Activated CD8-positive, alpha-beta memory T cell treated with anti-CD3 and anti-CD28 coated beads, Interleukin-2, amount 50 U/mL, for 24 hours (primary cell): ENCODE measurements at regions not wholly inside any gene's neighbourhood (a gene's known extent, or its start where the extent isn't known, plus 50 kb on each side); places are given as distances from the start of the nearest gene placed in this dataset.
"Not testable (repeated sequence)": the region's sequence is repeated elsewhere in the genome, so short reads cannot be mapped to it uniquely, and the experiment has no call there.

Source experiments
- DNase-seq: peaks from one replicate; pipeline ENCODE4 v3.0.0-alpha.2; 2020; ENCODE audit errors: extremely low read depth

DNA sequence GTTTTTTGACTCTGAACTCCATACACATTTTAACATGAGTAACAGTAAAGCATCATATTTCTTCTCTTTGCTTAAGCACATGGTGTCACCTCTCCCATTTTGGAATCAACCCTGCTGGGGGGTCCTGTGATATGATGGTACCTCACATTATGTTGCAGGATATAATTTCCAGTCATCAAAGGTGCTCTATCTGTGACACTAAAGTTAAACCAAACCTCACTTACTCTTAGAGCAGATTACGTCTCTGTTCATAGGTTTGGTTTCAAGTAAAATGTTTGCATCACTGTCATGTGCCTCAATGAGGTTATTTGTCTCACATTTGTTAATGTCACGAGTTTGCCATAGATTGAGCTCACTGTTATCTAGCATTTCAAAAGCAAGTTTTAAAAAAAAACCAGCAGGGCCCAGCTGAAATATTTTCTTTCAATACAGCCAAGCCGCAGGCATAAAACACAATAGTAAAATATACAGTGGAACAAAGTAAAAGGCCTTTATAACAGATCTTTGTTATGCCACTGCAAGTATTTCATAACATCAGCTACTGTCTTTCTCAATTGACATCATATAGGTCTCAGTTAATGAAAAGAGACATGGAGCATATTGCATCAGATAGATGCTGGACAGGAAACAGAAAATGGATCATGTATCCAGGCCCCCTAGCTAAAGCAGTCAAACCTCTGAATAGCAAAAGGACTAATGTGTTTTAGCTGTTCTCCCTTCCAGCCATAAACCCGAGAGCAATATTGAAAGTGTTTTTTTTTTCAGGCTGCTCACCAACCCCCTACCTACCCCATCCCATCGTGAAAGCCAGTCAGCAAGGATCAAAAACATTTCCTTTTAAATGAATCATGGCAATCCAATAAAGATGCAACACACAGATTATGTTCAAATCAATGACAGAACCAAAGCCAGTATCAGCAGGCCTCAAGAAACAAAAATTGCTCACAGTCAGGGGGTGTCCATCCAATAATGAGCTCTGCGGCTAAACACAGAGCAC lies 182.1 kb upstream of the ITGA1 start:
- DNase-seq: no peak

DNA sequence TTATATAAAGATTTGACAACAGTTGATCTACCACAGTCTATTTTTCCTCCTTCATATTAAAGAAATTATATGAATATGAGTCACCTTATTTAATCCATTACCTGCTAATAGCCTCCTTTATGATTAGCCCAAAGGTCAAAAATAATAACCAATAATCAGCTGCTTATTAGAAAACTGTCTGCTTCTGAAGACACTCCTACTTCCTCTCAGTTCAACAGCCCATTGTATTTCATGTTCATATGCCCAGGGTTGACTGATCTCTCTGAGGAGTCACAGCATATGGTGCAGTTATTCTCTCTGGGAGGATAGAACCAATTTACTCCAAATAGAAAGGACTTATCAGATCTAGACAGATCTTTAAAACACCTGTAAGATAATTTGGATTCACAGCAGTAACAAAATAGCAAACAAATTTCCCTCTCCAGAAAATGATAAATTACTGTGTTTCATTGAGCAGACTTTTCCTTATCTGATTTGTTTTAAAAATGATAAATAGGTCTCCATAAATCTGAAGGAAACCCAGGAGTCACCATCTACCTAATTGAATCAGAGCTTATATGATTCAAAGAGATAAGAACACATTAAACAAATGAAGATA lies 180.4 kb upstream of the ITGA1 start:
- no peak for DNase-seq

DNA sequence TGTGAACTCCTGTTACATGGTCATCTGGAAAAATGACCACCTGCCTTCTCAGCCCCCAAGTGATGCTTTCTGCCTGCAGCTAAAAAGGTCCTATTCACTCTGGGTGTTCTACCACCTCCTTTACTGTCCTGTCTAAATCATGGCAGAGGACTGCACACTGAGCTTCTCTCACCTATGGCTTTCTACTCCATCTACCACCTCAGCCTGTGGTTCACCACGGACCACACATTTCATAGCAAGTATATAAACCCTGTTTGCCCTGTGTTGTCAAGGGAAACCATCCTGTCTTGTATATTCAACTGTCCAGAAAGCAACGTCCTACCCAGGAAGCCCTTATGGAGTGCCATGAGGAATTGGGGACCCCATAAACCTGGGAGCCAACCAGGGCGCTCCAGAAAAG lies 167.4 kb upstream of the ITGA1 start:
- no peak for DNase-seq

DNA sequence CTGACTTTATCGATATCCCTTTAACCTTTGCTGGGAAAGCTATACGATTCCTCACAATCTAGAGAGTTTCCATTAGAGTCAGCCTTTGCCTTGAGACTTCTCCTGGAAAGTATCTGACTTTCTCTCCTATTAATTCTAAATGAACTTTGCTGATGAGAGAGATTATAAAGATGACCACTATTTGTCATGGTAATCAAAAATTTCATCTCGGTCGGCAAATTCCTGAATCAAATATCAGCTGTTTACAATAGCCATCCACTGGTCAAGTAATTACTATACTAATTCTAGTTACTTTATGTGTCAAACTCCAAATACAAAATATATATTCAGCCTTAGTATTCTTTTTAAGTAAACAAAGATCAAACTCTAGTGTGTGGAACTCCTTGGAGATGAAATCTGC lies 164.4 kb upstream of the ITGA1 start:
- DNase-seq: no peak

DNA sequence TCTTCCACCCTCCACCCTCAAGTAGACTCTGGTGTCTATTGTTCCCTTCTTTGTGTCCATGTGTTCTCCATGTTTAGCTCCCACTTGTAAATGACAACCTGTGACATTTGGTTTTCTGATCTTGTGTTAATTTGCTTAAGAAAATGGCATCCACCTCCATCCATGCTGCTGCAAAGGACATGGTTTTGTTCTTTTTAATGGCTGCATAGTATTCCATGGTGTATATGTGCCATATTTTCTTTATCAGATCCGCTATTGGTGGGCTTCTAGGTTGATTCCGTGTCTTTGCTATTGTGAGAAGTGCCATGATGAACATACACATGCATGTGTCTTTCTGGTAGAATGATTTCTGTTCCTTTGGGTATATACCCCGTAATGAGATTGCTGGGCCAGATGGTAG lies 163.4 kb upstream of the ITGA1 start:
- DNase-seq: no peak

DNA sequence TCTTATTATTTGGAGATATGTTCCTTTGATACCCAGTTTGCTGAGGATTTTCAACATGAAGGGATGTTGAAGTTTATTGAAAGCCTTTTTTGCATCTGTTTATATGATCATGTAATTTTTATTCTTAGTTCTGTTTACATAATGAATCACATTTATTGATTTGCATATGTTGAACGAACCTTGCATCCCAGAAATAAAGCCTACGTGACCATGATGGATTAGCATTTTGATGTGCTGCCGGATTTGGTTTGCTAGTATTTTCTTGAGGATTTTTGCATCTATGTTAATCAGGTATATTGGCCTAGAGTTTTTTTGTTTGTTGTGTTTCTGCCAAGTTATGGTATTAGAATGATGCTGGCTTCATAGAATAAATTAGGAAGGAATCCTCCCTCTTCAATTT lies 161.4 kb upstream of the ITGA1 start:
- DNase-seq: no peak

DNA sequence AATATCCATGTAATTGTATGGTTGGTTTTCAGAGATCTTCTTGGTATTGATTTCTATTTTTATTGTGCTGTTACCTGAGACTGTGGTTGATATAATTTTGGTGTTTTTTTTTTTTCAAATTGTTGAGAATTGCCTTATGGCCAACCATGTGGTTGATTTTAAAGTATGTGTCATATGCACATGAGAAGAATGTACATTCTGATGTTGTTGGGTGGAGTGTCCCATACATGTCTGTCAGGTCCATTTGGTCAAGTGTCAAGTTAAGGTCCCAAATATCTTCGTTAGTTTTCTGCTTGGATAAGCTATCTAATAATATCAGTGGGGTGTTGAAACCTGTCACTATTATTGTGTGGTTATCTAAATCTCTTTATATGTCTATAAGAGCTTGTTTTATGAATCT lies 160.0 kb upstream of the ITGA1 start:
- DNase-seq: no peak

DNA sequence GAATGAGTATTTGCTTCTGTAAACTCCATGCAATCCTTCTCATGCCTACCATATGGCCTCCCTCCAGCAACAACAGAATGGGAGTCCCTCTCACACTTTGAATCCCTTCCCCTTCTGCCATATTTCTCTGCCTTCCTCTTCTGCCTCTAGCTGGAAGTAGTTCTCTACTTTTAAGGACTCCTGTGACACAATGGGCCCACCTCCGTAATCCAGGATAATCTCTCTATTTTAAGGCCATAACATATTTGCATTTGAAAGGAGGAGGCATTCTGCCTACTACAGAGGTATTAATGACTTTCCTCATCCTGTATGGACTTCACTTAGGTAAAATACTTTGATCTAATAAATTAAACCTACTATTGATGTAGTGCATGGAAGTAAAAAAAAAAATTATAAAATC lies 155.4 kb upstream of the ITGA1 start:
- DNase-seq: no peak

DNA sequence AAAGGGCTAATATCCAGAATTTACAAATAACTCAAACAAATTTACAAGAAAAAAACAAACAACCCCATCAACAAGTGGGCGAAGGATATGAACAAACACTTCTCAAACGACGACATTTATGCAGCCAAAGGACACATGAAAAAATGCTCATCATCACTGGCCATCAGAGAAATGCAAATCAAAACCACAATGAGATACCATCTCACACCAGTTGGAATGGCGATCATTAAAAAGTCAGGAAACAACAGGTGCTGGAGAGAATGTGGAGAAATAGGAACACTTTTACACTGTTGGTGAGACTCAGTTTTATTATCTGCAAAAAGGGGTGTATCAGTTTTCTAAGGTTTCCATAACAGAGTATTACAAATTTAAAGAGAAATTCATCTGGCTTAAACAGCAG lies 153.5 kb upstream of the ITGA1 start:
- not testable (repeated sequence) for DNase-seq

DNA sequence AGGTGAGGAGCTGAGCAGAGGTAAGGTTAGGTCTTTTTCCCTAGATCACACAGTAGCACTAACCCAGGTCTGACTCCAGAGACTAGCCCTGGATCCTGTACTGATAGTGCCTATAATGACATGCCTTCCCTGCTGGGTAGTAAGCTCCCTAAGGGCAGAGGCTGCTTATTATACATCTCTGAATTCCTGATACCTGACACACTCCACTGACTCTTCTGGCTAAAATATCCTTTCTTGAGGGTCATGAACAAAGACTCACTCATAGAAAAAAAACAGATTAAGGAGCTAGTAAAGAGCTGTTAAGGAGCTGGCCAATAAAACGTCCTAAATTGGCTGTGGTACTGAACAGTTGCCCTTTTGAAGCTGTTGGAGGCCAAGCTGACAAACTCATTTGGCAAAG lies 149.0 kb upstream of the ITGA1 start:
- no peak for DNase-seq

DNA sequence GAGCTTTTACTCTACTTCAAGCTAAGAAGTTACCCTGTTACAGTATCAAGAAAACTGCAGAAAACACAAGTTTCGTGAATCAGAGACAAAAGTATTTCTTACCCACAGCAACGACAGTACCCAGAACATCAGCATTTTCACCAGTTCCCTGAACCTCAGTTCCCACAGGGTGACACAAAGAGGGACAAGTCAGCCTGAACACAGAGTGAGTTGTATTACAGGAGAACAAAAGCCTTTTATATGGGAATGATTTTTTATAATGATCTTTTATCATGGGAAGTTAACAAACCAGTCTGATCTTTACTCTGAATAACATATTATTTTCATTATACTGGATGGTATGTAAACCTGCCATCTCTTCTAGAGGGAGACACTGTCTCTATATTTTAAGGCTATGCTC lies 139.0 kb upstream of the ITGA1 start:
- DNase-seq: no peak

DNA sequence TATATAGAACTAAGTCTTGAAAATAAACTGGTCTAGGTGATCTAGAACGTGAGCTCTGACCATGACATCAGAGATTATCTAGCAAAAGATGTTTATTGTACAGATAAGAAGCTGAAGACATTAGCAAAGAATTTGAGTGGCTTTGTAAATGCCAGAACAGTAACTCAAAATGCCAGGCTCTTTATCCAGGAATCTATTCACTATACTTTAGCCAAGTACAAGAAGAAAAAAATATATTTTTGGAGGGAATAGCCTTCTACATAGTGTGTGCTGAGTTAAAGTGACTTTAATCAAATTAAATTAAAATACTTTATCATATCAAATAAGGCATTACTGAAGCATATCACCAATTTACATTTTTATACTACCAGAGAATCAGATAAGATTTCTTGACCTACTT lies 132.6 kb upstream of the ITGA1 start:
- no peak for DNase-seq

DNA sequence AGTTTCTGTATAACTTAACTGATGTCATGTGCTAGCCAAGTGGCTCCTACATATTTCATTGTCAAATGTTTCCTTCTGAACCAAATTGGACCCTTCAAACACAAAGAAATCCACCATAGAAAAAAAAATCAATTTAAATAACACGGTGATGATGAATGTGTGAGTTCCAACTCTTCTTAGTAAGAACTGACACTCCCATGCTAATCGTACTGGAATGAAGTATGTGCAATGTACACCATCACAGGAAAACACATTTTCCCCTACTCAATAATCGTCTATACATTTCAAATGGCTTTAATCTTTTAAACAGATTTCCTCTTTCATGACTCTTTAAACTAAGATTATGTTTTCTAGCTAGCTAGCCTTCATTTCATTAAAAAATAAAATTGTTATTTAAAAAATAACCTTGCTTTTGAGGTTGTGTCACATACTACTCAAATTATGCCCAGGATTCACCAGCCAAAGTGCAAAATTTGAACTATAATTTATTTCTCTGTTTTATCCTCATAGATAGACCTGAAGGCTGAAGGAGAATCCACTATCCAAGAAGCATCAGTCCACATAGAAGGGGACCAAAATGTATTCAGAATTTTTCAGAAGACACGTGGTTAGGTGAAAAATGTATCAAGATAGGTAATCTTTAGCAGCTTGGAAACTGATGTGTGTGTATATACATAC lies 131.0 kb upstream of the ITGA1 start:
- no peak for DNase-seq

DNA sequence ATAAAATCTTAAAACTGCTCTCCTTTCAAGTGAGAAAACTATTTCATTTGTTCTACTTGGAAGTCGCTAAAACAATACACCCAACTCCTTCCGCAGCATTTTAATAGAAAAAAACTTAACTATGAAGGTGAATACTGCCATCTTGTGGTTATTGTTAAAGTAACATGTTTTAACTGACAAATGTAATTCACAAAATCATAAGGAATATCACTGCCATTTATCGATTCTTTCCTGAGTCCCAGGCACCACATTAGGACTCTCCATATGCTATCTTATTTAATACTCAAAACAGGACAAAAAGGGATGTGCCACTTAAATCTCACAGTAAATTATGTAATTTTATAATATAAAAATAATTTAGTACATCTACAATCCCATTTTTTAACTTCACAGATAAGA lies 130.5 kb upstream of the ITGA1 start:
- DNase-seq: no peak

DNA sequence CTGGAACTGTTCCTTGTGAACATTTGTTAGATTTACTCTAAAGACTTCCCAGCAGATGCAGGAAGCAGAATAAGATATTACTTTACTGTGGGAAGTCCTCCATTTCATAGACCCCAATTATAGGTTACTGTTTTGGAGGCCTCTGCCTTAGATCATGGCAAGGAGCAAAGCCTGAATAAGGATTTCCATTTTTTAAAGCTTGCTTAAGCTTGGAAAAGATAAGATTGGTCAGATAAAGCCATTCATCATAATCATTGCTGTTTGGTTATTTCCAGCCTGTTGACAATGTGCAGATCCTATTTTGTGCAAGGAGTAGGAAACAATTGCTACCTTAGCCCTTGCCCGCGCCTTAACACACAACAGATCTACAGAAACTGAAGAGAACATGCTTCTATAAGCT lies 129.5 kb upstream of the ITGA1 start:
- no peak for DNase-seq

DNA sequence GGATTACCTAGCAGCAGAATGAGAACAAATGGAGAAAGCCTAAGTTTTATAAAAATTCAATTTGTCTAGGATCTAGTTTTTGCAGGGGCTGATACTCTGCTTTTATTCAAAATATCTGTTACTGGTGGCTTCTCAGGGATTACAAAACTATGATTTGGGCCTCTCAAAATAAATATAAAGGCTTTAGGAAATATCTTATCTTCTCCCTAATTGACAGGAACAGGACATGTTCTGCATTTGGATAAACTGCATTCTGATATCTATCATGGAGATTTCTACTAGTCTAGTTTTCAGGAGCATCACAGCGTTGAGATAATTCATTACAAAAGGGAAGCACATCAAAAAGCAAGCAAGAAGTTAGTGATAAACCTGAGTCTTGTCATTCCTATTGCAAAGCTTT lies 127.1 kb upstream of the ITGA1 start:
- DNase-seq: no peak

DNA sequence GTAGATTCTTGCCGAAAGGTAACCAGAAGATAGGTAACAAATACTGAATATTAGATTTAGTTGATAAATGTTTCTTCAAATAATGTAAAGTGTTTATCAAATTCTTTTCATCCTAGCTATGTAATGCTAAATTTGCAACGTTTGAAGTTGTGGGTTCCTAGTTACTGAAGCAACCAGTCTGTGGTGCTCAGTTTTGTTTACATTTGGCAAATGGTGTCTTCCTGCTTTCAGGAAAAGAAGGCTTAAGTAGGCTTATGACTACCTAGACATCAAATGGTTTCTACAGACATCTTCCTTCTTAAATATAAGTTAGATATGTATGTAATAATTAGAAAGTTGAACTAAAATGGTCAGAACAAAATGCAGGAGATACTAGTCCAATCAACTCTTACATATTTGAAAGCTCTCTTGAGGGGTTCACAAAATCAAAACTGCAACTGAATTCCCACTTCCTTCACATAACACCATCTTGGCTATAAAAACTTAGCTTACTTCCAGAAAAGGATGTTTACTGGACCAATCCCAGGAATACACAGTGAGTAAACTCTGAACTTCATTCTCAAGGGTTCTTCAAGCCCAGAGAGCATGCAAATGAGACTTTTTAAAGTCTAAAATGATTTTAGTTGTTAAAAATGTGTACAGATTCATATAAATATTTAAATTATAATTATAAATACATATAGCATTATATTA lies 125.7 kb upstream of the ITGA1 start:
- no peak for DNase-seq

DNA sequence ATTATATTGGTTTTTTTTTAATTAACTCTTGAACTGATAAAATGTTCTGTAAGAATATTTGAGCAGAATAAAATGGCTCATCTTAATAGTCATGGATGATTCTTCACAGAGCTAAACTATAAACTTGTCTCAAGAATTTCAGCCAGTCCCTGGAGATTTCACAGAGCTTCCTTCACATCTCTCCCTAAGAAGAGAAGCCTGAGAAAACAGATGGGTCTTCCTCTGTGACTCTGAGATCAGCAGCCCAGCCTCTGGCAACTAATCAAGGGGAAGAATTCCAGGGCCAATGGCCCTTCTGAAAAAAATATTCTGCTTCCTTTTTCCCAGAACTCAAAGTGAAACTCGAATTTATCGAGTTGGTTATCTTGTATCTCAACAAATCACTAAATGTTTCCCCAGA lies 122.2 kb upstream of the ITGA1 start:
- no peak for DNase-seq

DNA sequence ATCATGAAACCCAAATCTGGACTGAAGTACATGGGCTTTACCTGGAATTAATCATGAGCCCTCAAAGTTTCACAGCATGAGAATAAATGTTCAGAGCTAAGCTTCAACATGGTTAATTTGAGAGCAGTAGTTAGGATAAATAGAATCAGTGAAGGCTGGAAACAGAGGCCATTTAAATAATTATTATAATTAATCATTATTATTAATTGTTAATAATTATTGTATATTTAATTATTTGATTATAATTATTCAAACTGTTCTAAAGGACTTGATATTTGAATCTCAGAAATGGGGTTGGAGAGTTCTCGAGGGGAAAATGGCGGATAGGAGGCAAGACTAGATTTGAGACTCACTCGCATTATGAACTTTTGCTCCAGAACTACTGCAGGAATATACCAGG lies 119.6 kb upstream of the ITGA1 start:
- no peak for DNase-seq

DNA sequence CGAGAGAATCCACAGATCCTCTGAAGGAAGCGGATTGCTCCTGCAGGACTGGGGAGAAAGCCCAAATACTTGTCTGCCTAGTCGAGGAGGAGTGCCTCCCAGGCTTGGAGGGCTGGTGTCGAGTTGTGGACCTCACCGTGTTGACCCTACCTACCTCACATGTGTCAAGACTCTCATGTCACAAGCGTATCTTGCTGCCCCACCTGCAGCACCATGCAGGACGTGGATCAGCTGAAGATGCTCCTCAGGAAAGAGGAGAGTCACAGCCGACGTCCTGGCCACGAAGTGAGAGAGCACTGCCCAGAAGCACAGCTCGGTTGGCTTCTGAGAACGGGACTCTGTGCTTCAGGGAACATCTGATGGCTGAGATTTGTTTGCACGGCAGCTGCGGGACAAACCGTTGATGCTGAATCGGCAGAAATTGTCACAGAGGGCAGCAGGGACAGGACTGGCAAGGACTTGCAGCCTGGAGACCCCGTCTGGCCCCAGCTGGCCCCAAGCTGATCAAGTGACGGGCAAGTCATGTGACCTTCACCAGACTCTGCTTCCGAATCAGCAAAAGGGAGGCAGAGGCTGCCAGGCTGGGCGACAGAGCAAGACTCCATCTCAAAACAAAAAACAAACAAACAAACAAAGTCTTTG lies 119.1 kb upstream of the ITGA1 start:
- DNase-seq: no peak

DNA sequence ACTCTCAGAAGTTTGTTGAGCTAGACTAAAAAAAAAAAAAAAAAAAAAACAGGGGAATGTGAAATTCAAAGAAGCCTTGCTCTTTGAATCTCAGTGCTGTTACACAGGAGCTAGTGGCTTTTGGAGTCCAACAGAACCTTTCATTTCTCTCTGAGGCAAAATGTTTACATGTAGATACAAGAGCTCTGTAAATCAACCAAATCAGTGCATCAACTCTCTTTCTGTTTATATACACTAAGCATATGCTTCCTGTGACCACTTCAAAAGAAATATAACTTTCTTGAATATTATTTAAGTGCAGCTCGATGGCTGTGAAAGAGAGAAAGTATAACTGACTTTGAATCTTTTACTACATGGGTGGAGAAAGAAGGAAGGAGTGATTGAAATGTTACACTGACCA lies 115.3 kb upstream of the ITGA1 start:
- no peak for DNase-seq

DNA sequence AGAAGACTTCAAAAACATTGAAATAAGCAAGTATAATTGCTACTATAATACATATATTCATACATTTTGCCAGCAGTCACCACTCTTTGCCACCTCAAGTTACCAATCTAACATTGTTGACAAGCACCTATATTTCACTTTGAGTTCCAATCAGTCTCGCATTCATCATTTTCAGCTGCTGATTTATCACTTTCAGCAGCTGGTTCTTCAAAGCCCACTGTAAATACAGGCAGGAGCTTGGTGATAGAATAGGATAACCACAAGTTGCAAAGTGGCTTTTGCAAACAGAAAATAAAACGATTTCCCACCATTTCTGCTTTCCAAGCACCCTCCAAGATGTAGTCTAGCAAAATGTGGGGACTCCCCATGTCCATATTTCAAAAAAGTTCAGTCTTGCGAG lies 114.2 kb upstream of the ITGA1 start:
- no peak for DNase-seq
